Activated CD4-positive, alpha-beta T cell treated with anti-CD3 and anti-CD28 coated beads, Interleukin-2, Interleukin-4, amounts not matched to agents 100 ng/mL and 50 ng/mL, durations not matched to agents 16 hours and 8 hours (primary cell): ENCODE measurements at regions not wholly inside any gene's neighbourhood (a gene's known extent, or its start where the extent isn't known, plus 50 kb on each side); places are given as distances from the start of the nearest gene placed in this dataset.

Experiments
- DNase-seq: peaks from one replicate; pipeline ENCODE4 v3.0.0-alpha.2; 2020; ENCODE audit warnings: low spot score

DNA sequence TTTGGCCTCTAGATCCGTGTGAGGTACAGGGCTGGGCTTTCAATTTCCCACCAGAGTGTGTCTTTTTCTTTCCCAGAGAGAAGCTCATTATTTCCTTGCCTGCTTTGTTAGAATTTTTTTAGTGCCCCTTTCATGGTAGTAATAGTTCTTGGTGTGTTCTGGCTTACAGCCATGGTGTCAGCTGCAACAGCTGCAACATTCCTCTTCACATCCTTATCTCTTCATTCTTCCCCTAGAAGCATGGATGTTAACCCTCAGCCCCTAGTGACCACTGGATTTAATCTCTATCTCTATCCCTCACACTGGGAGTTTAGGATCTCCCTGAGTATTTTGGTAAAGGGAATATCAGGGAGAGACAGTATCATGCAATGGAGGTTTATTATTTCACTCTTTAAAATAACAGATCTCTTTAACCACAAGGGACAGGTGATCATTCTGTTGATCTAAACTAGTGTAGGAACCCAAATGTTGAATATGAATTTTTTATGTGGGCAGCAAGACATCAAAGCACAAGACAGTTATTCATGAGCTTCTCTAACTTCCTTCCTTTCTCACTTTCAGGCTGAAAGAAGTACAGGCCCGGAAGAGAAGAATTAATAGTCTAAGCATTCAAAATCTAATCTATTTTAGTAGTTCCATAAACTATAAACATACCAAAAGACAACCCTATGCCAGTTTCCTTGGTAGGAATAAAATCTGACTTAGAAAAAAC, 160.2 kb downstream of the FAM170A start:
- no peak for DNase-seq

DNA sequence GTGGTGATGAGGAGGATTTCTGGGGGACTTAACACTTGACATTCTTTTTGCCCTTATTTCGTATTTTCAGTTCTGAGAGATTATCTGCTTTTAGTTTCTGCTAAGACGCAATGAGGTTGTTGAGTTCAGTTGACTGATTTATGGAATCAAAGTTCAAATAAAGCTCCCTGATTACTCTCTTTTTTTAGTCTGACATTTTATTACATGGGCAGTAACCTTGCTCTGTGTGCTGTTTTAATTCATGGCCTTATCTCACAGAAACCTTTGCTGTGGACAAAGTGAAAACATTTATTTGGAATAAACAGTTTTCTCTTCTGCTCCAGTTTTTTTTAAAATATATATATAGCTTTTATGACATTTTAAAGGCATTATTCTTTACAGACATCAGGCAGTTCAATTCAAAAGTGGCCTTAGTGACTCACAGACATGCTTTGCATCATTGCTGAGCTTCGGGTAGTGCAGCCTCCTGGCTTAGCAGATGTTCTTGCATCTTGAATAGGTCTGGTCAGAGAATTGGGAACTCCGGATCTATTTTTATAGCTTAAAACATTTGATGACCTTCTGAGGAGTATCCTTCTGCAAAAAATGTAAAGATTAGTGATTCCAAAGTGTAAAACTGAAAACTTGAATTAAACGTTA, 162.9 kb downstream of the FAM170A start:
- DNase-seq: no peak

DNA sequence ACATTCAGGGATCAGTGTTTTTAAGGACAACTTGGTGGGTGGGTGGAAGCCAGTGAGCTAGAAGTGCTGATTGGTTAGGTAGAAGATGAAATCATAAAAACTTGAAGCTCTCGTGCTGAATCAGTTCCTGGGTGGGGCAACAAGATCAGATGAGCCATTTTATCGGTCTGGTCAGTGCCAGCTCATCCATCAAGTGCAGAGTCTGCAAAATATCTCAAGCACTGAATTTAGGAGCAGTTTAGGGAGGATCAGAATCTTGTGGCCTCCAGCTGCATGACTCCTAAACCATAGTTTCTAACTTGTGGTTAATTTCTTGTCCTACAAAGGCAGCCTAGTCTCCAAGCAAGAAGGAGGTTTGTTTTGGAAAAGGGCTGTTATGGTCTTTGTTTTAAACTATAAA, 166.4 kb downstream of the FAM170A start:
- DNase-seq: no peak

DNA sequence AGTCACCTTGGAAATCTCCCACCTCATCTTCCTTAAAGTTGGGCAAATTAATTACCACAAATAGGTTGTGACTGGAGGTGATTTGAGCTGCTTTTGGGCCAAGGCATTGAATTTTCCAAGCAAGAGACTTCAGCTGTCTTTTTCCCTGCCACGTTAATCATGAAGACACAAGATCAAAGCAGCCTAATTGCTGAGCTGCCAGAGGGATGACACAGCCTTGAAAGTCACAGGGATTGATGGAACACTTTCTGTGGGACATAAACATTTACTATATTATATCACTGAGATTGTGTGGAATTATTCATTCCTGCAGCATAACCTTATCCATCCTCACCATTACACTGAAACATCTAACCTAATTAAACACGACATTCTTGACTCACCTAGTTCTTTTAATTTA, 172.2 kb downstream of the FAM170A start:
- DNase-seq: no peak

DNA sequence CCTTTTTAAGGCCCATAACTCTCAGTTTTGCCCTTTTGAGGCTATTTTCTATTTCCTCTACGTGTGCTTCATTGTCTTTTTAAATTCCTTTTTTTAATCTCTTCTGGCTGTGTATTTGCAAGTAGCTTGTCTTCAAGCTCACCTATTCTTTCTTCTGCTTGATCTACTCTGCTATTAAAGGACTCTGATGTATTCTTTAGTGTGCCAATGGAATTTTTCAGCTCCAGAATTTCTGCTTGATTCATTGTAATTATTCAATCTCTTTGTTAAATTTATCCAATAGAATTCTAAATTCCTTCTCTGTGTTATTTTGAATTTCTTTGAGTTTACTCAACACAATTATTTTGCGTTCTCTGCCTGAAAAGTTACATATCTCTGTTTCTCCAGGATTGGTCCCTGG, 178.7 kb downstream of the FAM170A start:
- no peak for DNase-seq

DNA sequence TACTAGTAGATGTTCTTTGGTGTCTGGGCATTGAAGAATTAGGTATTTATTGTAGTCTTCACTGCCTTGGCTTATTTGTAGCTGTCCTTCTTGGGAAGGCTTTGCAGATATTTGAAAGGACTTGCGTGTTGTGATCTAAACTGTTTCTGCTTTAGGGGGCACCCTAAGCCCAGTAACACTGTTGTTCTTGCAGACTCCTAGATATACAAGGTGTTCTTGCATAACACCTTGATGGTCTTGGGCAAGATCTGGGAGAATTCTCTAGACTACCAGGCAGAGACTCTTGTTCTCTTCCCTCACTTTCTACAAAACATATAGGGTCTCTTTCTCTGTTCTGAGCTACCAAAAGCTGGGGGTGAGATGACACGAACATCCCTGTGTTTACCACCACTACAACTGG, 179.1 kb downstream of the FAM170A start:
- DNase-seq: no peak

DNA sequence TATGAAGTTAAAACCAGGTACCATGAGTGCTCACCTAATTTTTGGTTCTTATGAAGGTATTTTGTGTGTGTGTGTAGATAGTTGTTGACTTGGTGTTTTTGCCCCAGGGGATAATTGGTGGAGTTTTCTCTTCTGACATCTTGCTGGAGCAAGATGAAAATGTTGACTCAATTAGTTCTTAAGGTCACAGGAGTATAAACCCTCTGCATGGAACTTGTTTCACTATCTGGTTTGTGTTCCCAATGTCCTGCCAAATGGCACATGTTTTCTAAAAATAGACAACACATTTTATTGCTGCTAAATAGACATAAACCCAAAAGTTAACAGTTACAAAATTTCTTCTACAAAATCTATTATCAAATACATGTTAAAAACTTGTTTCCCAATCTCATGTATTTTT, 180.9 kb downstream of the FAM170A start:
- no peak for DNase-seq

DNA sequence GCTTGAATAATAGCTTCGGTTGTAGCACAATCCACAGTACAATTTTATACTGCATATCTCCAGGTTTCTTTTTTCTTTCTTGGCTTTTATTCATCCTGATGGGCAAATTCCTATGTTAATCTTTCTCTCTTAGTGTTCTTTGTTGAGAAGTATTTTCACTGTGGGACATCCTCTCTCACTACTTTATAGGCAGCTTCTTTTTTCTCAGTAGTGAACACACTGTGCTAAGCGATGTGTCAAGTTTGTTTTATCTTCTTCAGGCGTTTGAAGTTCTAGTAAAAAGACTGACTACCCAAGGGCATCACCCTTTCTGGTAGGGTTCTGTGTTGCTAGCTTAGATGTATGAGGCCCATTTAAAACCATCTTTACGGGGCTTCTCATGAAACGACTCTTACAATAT, 182.1 kb downstream of the FAM170A start:
- no peak for DNase-seq

DNA sequence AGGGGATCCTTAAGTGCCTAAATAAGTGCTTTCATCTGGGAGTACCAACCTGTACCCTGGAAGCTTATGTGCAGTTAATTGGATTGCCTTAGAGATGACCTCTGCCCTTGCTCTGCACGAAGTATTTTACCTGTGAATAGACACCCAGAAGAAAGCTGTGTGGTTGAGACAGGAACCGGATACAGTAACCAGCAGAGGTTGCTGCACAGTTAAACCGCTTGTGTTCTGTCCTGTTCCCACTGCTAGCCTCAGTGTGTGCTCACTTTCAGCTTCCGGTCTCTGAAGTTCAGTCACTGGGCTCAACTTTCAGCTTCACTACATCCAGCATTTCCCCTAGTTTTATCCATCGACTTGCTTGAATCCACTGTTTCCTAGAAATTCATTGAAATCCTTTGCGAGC, 185.3 kb downstream of the FAM170A start:
- no peak for DNase-seq

DNA sequence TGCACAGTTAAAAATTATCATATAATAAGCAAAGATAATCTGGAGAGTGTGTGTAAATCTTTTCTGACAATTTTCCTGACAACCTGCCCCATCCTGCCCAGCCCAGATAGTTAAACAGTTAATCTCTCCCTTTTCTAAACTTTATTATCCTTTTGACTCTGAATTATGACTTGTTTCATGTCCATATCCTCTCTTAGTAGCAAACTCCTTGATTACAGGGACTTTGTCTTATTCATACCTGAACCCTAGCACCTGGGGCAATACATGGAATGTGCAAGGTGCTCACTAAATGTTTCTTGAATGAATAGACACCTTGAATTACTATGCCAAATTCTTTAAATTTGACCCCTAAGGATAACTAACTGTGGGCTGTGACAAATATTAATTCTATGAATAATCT, 186.7 kb downstream of the FAM170A start:
- no peak for DNase-seq

DNA sequence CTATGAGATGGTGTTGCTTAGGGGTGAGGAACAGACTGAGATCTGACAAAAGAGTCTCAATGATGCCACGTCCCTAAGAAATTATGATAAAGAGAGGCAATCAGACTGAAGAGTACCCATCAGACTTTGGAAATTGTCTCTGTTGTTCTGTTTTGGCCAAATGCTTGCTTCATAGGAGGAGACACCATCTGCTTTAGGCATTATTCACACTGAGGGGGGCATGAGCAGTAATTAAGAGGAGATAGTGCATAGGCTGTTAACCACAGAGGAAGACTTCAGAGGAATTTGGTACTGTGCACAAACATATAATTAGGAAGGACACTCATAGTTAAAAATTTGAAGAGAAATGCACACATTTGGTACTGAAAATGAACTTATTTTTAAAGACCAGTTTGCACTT, 190.7 kb downstream of the FAM170A start:
- DNase-seq: no peak

DNA sequence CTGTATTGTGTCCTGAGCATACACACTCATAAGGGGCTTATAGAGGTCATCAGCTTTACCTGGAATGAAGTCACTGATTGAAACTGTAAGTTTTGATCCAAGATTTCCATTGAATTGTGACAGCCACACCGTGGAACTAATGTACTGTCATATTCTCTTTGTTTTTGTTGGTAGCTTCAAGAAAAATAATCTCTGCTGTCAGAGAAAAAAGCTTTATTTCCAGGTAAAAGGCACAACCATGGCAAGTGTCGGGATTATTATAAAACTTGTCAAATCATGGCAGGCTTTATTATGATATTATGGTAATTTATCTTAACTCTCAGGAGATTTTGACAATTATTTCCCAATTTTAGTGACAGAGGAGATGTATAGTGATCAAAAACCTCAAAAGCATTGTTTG, 191.2 kb downstream of the FAM170A start:
- DNase-seq: no peak

DNA sequence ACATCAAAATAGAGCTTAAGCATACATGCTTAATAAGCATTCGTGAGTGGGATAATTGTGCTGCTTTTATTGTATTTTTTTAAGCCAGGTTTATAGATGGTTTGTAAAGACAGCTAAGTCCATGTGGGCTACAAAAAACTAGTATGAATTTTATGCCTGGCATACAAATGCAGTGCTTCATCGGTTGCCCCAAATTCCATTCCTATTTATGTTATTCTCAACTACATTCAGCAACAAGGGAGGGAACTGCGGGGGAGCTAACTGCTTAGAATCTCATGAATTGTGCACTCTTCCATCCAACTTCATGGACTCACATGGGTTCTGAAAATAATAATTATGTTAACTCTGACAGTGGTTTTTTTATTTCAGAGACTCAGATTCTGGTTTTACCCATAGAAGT, 199.2 kb downstream of the FAM170A start:
- no peak for DNase-seq

DNA sequence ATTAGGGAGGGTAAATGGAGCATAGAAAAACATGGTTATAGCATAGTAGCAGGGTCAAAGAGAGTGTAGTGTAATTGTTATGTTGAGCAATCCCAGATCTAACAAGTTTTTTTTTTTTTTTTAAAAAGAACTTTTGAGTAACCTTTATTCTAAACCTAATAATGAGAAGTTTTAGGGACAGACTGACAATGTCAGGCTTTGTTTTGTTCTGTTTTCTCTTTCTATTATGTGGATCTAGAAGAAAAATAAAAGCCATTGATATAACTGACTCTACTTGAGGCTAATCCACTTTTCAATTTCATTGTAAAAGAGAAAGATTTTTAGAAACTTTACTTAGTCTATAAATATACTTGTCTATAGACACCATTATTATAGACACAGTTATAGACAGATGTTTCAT, 200.0 kb downstream of the FAM170A start:
- DNase-seq: no peak

DNA sequence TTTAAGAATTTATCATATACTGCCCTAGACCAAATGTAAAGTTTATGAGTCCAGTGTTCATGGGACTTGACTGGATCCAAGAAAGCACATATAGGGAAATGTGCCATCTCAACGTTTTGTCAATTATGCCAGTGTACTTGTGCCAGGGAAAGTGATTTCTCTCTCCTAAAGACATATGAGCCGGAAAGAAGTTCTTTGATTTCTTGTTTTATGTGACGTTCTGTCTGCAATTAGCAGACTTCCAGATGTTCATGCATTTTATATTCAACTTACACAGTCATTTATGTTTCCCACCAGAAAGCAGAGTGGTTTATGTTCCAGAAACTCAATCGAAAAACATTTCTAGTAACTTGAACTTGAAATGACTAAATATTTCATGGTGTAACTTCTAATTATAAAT, 203.8 kb downstream of the FAM170A start:
- no peak for DNase-seq

DNA sequence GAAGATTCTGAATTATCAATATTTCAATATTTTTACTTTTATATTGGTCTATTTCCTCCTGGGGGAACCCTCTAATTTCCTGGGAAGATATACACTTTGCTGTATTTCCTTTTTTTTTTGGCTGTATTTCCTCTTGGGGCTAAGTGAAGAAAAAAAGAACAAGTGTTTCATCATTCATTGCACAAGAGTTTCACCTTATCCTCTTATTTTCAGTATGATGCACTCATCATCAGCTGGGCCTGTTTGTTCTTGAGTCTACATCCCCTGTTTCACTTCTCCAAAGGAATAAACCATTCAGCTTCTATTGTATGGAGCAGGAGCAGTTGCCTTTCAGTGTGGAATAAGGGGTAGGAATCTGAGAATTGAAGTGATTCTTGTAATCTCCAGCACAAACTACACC, 210.8 kb downstream of the FAM170A start:
- no peak for DNase-seq

DNA sequence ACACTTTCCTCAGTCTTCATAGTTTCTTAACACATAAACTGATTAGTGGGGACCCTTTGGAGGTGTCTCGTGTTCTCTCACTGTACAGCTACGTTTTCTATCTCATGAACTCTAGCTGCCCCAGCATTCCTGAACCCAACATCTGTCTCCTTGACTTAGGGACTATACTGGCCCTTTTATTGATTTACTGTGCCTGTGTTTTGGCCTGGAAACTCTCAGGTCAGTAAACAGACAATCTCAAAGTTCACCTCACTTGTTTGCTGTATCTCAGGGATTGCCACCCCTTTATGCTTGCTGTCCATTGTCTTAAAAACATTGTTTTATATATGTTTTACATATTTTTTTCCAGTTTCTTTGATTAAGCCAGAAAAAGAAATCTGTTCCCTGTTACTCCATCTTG, 222.8 kb downstream of the FAM170A start:
- no peak for DNase-seq

DNA sequence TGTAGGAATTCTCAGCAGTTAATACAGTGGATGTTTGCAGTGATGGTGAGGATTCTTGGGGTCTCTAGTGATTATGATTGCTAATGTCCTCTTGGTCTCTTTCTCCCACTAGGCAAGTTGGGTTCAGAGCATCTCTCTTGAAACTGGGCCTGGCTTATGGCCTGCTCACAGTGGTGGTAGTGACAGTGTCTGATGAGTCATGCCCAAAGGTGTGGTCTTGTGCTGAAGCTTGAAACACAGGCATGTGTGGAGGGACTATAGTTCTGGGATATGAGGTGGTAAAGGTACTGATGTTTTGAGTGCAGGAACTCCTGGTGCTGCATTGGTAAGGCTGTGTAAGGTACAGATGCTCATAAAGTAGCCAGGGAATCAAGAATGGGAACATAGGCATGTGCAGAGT, 231.1 kb downstream of the FAM170A start:
- no peak for DNase-seq

DNA sequence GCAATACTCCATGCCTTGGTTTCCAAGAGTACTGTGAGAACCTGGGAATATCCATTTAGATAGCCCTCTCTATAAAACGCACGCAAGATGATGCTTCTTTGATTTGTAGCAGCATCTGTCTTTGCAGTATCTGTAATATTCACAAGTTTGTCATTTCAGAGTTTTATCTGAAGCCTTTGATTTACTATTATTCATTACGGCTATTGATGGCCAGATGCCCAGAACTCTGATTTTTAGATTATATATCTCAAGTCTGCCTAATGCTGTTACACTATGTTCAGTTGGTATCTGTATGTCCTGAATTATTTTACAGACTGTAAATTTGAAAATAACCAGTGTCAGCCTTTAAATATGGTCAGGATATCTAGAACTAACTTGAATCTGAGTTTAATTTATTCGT, 233.3 kb downstream of the FAM170A start:
- DNase-seq: no peak

DNA sequence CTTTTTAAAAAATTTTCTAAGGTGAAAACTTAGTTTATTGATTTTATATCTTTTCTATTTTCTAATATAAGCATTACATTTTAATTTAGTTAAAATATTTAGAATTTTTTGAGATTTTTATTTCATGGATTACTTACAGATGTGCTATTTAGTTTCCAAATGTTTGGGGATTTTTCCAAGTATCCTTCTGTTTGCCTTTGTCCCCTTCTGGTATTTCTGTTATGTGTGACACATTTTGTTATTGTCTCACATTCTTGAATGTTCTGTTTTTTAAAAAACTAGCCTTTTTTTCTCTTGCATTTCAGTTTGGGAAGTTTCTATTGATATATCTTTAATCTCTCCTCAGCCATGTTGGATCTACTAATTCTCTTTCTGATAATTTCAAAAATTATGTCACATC, 234.9 kb downstream of the FAM170A start:
- no peak for DNase-seq

DNA sequence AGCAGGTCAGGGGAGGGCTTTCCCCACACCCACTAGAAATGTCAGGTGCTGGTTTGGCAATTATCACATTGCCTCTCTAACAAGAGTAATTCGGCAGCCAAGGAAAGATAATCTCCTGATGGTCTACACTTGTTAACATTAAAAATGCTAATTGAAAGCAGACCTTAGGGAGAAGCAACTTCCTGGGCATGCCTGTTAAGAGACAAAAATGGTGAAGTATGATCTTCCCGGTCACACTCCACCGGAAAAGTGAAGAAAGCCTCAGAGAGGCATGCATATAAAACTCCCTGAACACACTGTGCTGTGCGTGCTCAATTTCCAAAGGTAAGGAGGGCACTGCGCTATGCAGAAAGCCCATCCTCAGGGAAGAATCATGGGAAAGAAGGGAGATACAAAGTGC, 244.3 kb downstream of the FAM170A start:
- no peak for DNase-seq

DNA sequence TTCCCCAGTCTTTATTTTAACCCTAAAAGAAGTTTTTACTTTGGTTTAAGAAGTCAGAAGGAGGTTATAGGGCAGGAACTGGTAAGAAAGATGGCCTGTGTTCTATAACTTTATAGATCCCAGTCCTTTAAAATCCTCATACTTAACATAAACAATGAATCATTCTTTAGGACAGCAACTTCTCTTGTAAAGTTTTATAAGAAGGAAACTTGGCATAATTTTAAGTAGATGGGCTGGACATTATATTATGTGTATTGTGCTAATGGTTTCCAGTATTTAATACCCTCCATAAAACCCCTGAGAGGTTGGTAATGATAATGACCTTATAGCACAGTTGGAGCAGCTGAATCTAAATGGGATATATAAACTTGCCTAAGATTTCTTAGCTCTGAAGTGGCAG, 247.2 kb downstream of the FAM170A start:
- no peak for DNase-seq

DNA sequence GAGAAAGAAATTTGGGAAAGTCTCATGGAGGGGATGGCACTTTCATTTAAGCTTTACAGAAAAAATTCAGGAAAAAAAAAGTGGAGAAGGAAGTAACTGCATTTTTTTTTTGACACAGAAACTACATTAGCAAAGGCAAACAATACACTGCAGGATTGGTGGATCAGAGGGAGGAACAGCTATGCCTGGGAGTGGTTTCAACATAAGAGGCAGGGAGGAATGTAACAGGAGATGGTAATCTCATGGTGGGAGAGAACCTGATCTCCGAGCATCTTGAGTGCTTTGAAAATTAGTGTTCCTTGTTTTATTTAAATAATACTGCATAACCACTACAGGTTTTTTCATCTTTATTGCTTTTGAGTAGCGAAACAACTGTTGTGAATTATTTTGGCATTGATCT, 249.4 kb downstream of the FAM170A start:
- no peak for DNase-seq

DNA sequence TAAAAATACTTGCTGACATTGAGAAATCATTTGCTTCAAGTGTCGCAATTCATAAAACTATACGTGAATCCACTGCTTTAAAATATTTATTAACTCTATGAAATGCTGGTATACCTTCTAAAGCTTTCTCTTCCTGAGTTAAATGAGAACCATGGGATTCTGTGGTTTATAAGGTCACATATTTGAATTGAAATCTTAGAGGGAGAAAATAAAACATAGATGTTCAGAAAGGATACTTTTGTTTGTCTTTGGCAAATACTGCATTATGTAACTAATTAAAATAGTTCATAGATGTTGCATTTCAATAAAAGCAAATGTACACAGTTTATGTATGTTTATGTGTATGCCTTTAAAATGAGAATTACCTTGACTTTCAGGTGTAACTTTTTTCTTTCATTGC, 250.1 kb downstream of the FAM170A start:
- DNase-seq: no peak
